ENCODE measurements at regions not wholly inside any gene's neighbourhood (a gene's known extent, or its start where the extent isn't known, plus 50 kb on each side); places are given as distances from the start of the nearest gene placed in this dataset.

GRCh38 chr21:34298534-34299167, 65.2 kb upstream of the KCNE2 start:
- ATAC-seq (ENCODE audit: poor library complexity) (peak; percentile 48), DNase-seq (peak; percentile 47)
- intact Hi-C loops (cut with DNase I): no loop called here

DNA sequence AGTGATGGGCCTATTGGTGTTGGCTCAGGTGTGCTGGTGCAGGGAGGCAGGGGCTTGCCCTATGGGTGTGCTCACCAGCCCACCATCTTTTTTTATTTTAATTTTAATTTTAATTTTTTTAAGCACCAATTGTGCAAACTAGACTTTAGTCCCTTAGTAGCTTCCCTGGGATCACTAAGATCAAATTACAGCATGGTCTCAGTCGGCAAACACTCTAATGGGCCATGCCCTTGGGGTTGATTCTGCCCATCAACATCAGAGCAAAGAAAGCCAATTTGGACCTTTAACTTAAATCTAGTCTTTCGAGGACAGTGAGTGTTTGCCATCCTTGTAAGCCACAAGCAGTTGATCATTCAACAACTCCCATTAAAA, 64.7 kb upstream of the KCNE2 start:
- no peak for DNase-seq
- intact Hi-C loops (cut with DNase I): no loop called here
- ATAC-seq (ENCODE audit: poor library complexity): no peak

DNA sequence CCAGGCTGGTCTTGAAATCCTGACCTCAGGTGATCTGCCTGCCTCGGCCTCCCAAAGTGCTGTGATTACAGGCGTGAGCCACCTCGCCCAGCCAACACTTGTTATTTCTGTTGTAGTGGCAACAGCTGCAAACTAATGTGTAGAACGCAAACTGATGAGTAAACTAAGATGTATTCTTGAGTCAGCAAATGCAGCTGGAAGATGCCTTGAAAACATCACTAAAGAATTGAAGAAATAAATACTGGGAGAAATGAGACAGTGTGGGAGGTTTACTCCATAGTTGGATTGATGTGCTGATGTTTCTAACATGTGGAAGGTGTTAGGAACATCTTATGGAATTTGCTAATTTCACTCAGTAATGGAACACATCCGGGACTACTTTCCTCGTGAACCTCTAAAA, 61.3 kb upstream of the KCNE2 start:
- intact Hi-C loops (cut with DNase I): no loop called here
- DNase-seq (no peak), ATAC-seq (ENCODE audit: poor library complexity) (no peak)

GRCh38 chr21:34305605-34306604, 57.9 kb upstream of the KCNE2 start:
- peak; percentile 78 for ATAC-seq (ENCODE audit: poor library complexity)
- intact Hi-C loops (cut with DNase I): no loop called here

GRCh38 chr21:34307991-34308532, 55.7 kb upstream of the KCNE2 start:
- DNase-seq (no peak), ATAC-seq (ENCODE audit: poor library complexity) (no peak)
- intact Hi-C loops (cut with DNase I): no loop called here

More at GRCh38 chr21:34305605-34306604, 57.9 kb upstream of the KCNE2 start:
- no peak for DNase-seq

DNA sequence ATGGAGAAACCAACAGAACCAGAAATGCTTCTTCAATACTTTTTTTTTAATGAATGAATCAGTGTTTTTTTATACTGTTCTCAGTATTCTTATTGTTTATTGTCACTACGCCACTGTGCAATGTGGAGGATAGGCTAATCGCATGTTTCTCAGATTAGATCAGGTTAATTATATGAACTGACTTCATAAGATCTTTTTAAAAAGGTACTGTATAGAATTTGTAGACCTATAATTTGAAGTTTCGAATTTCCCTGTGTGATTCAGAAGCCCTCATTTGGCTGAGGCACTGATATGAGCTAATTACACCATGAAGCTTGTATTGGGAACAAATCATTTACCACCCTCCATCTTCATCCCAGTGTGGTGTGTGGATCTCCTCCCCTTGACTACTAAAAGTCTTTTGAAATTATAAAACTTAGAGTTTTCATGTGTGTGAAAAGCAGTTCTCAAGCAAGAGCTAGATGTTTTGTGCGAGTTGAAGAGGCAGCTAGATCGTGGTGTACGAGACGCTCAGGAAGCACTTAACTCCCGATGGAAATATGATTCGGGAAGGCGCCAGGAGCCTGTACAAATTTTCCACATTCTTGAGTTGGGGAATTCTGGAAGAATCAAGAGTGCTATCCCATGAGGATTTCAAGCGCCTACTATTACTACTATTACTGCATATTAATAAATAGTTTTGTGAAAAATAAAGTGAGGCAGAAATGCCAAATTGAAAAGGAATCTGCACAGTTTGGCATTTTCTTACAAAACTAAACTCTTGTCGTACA, 52.1 kb upstream of the KCNE2 start:
- intact Hi-C loops (cut with DNase I): no loop called here
- DNase-seq: no peak
- peak; percentile 75 for ATAC-seq (ENCODE audit: poor library complexity)

GRCh38 chr21:34313116-34313515, 50.7 kb upstream of the KCNE2 start:
- intact Hi-C loops (cut with DNase I): no loop called here
- no peak for ATAC-seq (ENCODE audit: poor library complexity)
- DNase-seq: no peak
